ENCODE measurements at regions not wholly inside any gene's neighbourhood (a gene's known extent, or its start where the extent isn't known, plus 50 kb on each side); places are given as distances from the start of the nearest gene placed in this dataset.

GRCh38 chr10:56605051-56605450 is 244.0 kb upstream of the ZWINT start:
- ChIA-PET POLR2A (no interaction called here), CTCF (no interaction called here)
- no peak overlapping the region for H3K4me3 ChIP-seq (ENCODE audit: low read depth, low read length)

GRCh38 chr10:56604624-56605023 is 243.6 kb upstream of the ZWINT start:
- no peak for TF ChIP-seq CTCF (IDR thresholded peaks at IDR 0.05; ENCODE audit: insufficient read depth, low read depth, low read length)
- DNase-seq (ENCODE audit: low read depth): no peak
- H3K27me3 ChIP-seq (ENCODE audit: control insufficient read depth, insufficient read depth, low read length): no peaks in the 10 kb centered on the region
- no peak overlapping the region for H3K4me3 ChIP-seq (ENCODE audit: low read depth, low read length)
- ChIA-PET POLR2A (no interaction called here), CTCF (no interaction called here)
- no peaks in the 10 kb centered on the region for H3K36me3 ChIP-seq (ENCODE audit: control insufficient read depth, insufficient read depth, low read length)

More at GRCh38 chr10:56605051-56605450, 244.0 kb upstream of the ZWINT start:
- TF ChIP-seq CTCF (IDR thresholded peaks at IDR 0.05; ENCODE audit: insufficient read depth, low read depth, low read length): no peak
- Histone ChIP-seq H3K36me3 (ENCODE audit: control insufficient read depth, insufficient read depth, low read length) (no peaks in the 10 kb centered on the region), H3K27me3 (ENCODE audit: control insufficient read depth, insufficient read depth, low read length) (no peaks in the 10 kb centered on the region)
- no peak for DNase-seq (ENCODE audit: low read depth)

DNA sequence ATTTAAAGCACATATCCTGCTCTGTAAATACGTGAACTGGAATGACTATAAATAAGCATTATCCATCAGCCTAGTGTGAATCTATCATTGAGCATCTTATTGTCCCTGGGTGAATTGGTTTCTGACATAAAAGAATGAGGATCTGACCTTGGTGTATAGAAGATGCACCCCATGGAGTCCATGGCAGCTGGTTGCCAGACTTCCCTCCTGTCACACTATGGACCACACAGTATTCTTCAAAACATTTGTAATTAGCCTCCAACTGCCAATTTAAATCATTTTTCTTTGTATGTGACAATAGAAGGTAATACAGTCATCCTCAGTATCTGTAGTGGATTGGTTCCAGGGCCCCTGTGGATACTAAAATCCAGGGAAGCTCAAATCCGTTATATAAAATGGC is 238.1 kb upstream of the ZWINT start:
- no peak for TF ChIP-seq CTCF (IDR thresholded peaks at IDR 0.05; ENCODE audit: insufficient read depth, low read depth, low read length)
- no peaks in the 10 kb centered on the region for H3K27me3 ChIP-seq (ENCODE audit: control insufficient read depth, insufficient read depth, low read length)
- H3K4me3 ChIP-seq (ENCODE audit: low read depth, low read length): no peak overlapping the region
- CTCF ChIA-PET: no interaction called here
- DNase-seq (ENCODE audit: low read depth): no peak
- no peaks in the 10 kb centered on the region for H3K36me3 ChIP-seq (ENCODE audit: control insufficient read depth, insufficient read depth, low read length)
- POLR2A ChIA-PET: no interaction called here

DNA sequence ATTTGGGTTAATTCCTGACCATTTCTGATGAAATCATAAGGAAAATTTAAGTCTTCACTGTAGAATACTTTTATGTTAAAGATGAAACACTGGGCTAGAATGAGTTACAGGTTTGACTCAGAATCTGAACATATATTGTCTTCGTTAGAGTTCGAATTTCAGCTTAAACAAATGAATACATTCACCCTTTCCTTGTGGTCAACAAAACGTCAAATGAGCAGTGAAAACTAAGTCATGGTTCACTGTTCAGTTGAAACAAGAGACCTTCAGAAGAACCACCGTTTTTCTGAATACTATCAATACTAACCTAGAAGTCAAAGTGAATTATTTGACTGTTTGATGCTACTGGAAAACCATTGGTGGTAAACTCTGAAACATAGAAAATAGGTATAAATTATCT is 235.2 kb upstream of the ZWINT start:
- DNase-seq (ENCODE audit: low read depth): no peak
- ChIA-PET POLR2A (no interaction called here), CTCF (no interaction called here)
- Histone ChIP-seq H3K36me3 (ENCODE audit: control insufficient read depth, insufficient read depth, low read length) (no peaks in the 10 kb centered on the region), H3K4me3 (ENCODE audit: low read depth, low read length) (no peak overlapping the region), H3K27me3 (ENCODE audit: control insufficient read depth, insufficient read depth, low read length) (no peaks in the 10 kb centered on the region)
- TF ChIP-seq CTCF (IDR thresholded peaks at IDR 0.05; ENCODE audit: insufficient read depth, low read depth, low read length): no peak

DNA sequence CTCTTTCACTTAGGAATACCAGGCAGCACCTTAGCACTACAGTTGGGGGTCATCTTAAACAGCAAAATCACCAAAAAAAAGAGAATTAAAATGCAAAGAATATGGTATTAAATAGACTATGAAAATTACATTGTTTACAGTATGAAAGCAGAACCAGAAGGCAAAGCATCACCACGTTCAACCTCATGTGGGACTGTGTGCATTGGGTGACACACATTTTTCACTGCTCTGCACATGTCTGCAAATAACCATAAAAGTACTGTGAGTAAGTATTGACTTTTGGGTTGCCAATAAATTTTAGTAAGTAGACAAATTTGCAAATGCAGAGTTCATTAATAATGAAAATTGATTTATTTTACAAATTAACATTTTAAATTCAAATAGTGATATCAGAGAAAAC is 232.1 kb upstream of the ZWINT start:
- no peak for TF ChIP-seq CTCF (IDR thresholded peaks at IDR 0.05; ENCODE audit: insufficient read depth, low read depth, low read length)
- H3K27me3 ChIP-seq (ENCODE audit: control insufficient read depth, insufficient read depth, low read length): no peaks in the 10 kb centered on the region
- DNase-seq (ENCODE audit: low read depth): no peak
- ChIA-PET POLR2A (no interaction called here), CTCF (no interaction called here)
- H3K36me3 ChIP-seq (ENCODE audit: control insufficient read depth, insufficient read depth, low read length): no peaks in the 10 kb centered on the region
- no peak overlapping the region for H3K4me3 ChIP-seq (ENCODE audit: low read depth, low read length)
